ENCODE measurements at regions not wholly inside any gene's neighbourhood (a gene's known extent, or its start where the extent isn't known, plus 50 kb on each side); places are given as distances from the start of the nearest gene placed in this dataset.
A peak's percentile ranks its signal among the peaks of the same experiment; 100 is the strongest.

DNA sequence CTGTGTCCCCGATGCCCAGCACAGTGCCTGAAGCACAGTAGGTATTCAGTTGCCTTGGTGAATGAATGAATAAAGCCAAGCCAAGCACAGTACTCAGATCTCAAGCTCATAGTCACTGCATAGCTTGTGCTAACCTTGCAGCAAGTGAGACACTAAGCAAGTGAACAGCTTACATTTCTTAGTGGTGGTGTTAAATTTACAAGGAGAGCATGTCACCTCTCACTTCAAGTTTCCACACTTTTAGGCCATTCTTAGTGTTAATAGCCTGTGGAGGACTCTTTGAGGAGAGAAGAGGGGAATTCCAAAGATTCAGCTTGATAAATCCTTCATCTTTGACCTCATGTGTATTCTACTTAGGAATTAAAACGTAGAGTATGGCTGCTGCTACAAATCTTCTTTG lies 104.7 kb downstream of the C9orf152 start:
- DNase-seq, result no peak

DNA sequence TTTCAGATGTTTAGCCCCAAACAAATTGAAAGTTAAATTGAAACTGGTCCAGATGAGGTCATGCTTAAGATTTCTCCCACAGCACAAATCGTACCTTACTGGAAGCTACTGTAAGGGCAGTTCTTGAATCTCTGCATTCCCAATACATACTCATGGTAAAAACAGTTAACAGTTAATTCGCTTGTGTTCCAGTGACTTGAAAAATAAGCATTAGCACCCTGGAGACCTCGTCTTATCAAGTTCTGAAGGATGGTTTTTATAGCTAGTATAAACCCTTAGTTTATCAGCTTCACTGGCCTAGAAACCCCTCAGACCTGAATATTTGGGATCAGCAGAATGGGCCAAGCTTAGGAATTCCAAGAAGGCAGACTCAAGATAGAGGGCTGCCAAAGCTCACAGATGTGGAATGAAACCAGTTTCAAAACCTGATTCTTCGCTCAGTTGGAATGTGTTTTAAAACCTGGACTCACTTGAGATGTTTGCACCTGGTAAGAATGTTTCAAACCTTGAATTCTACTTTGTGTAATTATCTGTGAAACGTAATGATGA lies 103.6 kb downstream of the C9orf152 start:
- DNase-seq, result no peak

DNA sequence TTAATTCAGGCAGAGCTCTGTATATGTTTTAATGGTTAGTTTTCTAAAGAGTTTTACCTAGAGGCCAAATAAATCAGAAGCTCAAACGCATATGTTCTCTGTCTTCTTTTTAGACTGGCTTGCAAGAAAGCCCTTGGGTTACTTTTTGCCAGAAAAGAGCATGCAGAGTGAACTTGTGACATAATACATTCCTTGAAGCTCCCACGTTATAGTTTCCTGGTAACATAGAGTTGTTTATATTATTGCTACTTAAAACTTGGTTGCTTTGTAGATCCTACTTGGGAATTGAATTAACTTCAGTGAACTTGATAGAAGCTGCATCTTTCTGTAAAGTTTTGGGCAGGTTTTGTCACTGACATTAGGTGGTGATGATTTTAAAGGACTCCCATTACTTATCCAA lies 102.9 kb downstream of the C9orf152 start:
- no peak for DNase-seq

DNA sequence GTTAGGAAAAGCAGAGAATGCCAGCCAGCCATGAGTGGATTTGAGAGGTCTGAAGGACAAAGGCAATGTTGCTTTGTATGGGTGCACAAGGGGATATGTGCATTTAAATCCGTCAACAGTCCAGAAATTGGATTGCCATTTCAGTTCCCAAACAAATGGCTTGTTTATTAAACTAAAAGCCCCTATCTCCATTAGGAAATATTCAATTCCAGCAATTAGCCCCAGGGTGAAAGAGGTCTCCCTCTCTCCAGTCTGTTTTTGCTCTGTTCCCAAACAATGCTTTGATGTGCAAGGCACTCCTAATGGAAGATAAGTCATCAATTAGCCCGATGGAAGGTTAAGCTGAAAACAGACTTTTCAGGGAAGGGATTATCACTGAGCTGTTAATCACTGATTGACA lies 101.3 kb downstream of the C9orf152 start:
- DNase-seq, result peak in 1 of 3 experiments; percentile 62

DNA sequence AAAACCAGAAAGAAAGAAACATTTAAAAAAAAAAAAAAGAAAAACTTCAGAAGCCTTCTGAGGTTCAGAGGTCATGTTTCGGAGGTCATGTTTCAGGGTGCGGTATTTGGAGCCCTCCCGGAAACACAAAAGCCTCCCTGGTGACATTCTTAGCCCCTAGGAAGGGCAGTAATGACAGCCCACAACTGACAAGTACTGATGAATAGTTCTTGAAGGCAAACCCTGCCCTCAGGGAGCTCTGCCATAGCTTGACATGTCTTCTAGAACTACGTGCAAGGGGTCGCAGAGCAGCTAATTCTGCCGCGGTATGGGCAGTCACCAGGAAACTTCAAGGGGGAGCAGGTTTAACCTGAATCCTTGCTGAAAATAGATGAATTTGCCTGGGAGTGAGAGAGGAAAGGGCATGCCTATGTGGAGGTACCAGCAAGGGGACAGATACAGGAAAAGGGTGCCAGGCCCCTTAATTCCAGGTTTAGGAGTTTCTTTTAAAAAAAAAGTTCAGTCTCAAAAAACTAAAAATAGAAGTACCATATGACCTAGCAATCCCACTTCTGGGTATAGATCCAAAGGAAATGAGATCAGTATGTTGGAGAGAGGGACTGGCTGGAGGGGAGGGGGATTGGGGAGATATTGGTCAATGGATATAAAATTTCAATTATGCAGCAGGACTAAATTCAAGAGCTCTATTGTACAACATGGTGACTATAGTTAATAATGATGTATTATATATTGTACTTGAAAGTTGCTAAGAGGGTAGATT lies 98.4 kb downstream of the C9orf152 start:
- DNase-seq, result no peak

DNA sequence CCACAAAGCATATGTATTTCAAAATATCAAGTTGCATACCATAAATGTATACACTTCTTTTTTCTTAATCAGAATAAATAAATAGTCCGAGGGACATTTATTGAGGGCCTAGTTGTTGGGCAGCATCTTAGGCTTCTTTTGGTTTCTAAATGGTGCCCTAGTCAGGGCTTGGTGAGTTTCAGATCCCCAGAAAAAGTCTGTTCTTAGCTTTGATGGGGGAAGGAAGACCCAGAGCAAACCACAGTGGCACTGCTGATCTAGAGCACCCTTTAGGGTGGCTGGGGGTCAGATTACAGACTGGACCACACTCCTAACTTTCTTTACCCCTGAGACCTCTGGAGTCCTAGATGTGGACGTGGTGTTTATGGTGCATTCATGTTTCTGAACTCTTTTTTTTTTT lies 97.8 kb downstream of the C9orf152 start:
- DNase-seq, result no peak

DNA sequence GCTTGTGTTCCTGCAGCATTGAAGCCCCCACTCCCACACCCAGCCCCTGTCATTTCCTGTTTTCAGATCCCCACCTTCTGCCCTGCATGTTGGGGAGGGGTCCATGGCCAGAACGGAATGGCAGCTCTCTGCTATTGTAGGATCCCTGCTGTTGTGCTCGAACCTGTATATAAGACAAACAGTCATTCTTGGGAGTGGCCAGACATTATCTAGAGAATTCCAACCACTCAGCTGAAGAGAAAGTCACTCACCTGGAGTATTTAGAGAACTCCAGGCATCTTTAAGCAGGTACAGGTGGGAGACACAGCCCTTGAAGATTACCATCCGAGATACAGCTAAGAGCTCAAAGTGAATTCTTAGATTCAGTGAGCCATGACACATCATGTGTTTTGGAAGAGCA lies 96.1 kb downstream of the C9orf152 start:
- DNase-seq, result peak in 1 of 3 experiments; percentile 51

DNA sequence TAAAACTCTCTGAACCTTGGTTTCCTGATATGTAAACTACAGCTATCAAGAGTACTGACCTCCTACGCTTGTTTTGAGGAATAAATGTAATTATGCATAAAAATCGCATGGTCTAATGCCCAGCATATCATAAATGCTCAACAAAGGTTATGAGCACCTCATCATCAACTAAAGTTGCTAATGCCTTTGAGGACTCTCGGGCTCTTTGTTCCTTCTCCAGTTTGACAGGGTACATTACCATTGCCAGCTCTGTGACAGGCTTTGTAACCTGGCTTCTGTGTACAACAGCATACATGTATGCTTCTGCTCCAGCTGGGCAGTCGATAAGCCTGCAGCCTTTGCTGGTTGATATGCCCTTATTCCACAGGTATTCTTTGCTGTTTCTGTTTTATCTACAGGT lies 95.2 kb downstream of the C9orf152 start:
- peak in 1 of 3 experiments; percentile 13 for DNase-seq

DNA sequence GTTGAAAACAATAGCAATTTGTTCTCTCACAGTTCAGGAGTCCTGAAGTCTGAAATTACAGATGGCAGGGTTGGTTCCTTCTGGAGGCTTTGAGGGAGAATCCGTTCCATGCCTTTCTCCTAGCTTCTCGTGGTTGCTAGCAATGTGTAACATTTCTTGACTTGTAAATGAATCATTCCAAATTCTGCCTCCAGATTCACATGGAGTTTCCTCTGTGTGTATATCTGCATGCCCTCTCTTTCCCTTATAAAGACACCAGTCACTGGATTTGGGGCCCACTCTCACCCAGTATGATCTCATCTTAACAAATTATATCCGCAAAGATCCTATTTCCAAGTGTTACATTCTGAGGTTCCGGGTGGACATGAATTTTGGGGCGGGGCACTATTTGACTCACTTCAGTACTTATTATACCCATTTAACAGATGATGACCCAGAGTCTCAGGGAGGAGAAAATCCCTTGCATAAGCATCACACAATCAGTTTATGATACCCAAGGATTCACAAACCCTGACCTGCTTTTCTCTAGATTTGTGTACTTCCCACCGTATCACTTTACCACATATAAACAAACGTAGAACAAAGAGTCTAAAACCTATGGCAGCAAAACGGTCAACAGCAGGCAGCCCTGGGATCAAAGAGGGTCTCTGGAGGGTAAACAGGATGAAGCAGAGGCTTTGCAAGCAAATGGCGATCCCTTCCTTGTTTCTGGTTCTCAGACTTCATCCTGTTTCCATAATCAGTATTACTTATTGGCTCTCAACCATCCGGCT lies 93.7 kb downstream of the C9orf152 start:
- DNase-seq, result no peak

DNA sequence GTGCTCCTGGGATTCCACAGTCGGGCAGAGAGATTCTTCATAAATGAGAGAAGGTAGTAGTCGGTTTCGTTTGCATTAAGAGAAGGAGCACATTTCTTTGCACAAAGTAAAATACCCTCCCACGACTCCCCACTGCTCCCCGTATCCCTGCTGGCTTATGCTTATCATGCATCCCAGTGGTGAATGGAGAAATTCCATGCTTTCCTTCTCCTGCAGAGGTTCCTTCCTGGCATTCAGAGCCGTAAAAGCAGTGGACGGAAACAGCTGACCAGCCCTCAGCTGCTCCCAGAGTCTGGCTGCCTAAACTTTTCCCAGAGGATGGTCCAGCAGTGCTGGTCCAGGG lies 93.1 kb downstream of the C9orf152 start:
- no peak for DNase-seq

DNA sequence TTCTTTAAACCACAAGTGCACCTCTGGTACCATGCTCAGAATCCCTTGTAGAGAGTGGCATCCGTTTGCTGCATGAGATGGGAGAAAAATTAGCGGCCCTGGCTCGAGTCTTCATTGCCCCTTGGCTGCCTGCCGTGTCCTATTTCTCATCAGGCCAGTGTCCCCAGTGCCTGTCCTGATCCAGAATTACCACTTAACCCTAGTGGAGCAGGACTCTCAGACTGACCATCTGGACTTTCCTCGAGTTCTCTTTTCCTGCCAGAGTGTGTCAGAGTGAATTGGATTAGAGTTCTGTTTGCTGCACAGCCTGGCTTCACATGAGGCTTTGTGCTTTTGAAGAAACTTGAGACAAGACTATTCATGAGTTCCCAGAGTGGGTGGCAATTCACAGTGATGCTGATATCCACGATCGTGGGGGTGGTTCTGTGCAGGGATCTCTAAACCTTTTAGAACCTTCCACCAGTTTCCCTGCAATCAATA lies 92.6 kb downstream of the C9orf152 start:
- no peak for DNase-seq

DNA sequence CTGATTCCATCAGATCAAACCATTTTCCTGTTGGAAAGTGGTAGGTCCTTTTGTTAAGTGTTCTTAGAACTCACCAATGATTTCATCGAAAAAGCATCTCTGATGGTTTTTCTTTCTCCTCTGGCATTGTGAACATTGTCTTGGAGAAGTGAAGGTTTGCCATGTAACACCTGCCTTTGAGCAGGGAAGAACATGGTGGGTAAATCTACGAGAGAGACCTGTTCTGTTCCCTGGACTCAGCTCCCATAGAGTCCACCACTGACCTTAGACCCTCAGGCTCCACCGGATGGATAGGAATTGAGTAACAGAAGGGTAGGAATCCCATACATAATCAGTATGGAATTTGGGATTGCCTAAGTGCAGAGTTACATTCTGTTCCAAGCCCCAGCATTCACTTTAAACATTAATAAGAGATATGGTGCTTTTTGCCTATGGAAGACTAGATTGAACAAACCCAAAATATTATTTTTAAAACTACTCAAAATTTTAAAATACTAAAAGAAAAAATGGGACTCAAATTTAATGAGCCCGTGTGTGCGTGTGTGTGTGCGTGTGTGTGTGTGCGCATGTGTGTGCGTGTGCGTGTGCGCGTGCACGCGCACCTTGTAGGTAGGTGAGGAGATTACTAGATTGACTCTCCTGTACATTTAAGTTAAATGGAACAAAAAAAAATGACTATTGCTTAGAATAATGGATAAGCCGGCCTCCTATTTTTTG lies 92.0 kb downstream of the C9orf152 start:
- DNase-seq, result no peak

DNA sequence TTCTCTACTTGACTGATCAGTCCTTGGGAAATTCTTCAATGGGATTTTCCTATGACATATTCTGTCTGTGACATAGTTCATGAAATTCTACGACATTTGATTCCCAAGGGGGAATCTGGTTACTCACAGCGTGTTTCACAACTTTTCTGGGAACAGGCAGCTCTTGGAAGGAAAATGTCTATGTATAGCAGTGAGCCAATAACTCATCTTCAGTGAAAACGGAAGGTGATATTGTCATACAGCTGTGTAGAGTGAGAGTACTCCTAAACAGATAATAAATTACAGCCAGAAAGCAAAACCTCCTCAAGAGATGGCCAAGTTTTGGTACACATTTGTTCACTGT lies 91.4 kb downstream of the C9orf152 start:
- no peak for DNase-seq

DNA sequence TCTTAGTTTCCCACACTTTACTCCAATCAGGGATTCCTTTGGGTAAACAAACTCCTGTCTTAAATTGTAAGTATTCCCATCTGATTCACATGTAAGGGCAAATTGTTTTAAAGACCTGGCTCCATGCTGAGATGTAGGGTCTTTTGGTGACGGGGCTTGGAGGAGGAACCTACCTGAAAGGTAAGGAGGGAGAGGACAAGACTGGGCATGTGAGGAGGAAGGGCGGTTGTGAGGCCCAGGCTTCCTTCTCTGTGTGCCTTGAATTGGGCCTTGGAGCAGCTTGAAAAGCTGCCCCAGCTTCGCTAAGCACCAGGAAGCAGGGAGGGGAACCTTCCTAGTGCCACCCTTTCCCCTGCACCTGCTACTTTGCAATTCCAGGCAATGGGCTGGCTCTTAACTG lies 86.8 kb downstream of the C9orf152 start:
- no peak for DNase-seq

DNA sequence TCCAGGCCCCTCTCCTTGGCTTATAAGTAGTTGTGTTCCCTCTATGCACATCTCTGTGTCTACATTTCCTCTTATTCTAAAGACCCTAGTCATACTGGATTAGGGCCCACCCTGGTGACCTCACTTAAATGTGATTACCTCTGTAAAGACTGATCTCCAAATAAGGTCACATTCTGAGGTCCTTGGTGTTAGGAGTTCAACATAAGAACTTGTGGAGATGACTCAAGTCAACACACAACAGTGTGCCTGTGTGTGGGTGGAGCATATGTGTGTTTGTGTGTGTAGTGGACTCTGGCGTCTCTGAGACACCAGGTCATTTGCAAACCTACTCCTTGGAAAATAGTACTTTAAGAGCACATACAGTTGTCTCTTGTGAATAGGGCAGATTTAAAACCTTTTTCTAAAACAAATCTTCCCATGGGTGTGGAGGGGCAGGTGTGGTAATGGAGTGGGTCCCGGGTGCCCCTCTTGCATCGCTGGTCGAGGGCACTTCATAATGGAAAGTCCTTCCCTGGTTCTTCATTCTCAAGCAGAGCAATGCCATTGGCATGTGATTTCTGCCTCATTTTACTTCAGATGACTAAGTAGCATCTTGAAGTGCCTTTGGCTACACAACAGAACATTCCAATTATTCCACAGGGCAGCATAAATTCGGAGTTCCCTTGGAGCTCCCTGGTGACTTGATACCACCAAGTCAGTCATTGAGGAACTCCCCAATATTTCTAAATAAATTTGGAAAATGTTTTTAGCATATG lies 84.4 kb downstream of the C9orf152 start:
- no peak for DNase-seq

DNA sequence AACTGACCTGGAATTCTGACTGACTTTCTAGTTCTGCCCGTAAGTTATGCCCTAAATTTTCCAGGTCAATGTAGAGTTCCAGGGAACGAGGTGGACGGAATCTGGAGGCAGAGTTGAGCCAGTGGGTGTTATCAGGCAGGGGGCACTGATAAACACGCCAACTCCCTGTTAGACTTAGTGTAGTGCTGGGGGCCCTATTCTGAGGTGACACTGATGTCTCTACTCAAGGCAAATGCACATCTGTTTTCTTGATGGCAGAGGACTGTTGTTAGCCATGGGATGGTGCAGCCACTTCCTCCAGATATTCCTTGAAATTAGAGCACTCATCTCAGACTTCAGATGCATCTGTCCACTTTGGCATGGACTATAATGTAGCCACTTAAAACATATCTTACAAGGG lies 83.5 kb downstream of the C9orf152 start:
- peak in 1 of 3 experiments; percentile 38 for DNase-seq

DNA sequence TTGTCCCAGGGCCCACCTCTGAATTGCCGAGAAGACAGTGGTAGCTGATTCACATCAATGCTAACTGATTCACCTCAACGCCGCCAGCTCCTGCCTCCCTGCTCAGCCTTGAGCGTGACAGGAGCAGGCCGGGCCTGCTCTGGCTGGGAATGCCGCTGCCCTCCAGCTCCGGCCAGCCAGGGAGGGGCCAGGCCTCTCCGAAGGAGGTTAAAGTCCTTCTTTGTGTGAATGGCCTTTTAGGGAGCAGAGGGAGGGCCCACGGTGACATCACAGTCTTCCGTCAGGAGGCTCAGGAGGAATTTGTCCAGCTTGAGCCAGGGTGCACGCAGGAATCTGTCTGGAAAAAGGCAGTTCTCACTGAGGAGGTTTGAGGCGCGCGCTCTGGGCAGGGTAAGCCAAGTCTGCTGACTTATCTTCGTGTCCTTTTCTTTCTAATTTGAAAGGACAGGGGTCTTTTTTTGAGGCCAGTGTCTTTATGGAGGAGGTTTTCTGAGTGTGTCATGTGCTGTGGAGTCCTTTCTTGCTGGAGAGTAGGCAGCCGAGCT lies 82.7 kb downstream of the C9orf152 start:
- no peak for DNase-seq

DNA sequence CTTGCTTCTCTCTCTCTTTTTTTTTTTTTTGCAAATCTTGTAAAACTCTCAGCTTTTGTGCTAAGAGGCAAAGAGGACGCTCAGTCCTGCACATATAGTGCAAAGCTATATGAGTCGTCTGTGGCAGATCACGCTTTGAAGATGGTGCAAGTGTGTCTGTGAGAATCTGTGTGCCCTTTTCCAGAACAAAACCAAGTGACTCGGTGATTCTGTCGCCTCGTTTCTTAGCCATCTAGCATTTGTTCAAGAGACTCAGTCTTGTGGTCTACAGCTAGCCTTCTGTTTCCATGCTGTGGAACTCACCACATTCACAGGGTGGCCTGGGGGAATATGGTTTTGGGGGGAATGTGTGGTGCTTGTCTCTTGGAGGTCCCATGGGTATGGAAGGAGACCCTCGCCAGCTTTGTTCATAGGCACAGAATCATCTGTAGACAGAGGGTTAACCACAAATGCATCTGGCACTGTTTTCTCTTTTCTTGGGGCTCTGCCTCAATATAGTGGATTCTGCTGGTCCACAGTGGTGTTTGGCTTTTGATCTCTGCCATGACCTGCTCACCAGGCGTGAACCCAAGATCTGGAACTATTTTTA lies 82.1 kb downstream of the C9orf152 start:
- no peak for DNase-seq

DNA sequence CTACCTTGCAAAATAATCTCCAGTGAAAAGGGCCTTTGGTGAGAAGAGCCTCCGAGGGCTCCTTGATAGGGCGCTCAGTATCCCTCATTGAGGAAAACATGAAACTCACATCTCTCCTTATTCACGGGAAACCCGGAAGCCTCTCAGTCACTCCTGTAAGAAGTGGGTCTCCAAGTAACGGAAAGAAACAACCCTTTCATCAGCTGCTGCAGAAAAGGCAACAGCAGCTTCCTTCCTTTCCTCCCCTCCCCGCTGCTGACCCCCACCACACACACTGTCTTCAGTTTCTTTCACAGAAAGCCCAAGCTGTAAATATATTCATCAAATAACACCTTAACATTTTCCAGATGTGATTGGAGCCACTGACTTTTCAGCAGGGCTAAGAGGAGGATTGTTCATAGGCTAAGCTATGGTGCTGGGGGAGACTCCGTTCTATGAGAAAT lies 81.4 kb downstream of the C9orf152 start:
- DNase-seq, result no peak

DNA sequence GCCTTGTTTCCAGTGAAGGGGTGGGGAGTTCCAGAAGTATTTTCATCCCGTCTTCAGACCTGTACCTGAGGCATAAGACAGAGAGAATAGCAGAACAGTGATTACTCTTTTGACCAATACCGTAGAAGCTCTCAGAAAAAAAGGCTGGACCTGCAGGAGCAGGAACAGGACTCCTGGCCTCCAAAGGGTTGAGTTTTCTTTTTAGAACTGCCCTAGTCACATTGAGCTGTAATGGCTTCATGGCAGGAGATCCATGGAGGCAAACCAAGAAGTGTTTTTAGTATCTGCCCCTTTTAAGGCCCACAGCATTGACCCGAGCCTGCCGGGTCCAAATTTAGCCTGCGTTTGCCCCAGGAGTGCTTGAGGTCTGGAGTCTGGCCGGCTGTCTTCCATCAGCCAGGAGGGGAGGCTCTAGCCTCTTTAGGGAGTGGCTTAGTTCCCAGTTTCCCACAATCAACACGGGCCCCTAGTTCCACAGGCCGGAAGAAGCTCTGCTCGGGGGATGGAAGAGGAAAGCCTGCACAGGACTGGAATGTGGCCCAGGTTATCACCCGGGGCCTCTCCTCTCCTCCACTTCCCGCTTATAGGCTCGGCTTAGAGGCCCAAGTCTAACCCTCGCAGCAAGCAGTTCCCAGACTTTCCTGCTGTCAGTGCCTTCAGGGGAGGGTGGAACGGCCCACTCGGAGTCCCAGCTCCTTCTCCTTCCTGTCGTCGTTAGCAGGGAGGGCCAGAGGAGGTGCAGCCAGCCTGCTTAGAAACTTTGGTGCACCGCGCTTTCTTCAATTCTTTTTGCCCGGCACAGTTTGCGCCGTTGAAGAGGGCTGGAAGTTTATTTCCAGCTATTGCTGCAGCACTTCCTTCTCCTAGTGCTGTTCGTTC lies 80.7 kb downstream of the C9orf152 start:
- DNase-seq, result no peak

All from NCI-H1417 (cell line).